Liver (tissue), 8 donors: ENCODE measurements at regions not wholly inside any gene's neighbourhood (a gene's known extent, or its start where the extent isn't known, plus 50 kb on each side); places are given as distances from the start of the nearest gene placed in this dataset.

Source experiments
- DNase-seq: peaks from one replicate; pipeline ENCODE4 v3.0.0-alpha.2; 2017; ENCODE audit warnings: low spot score
- H3K27ac ChIP-seq, 2 donors: one replicate each; pipeline ENCODE4 v1.7.0; 2013; ENCODE audit warnings: inconsistent platforms in 2 of 2, low read length in 2 of 2, control low read depth in 1 of 2, low read depth in 1 of 2, mild to moderate bottlenecking in 1 of 2
- H3K27me3 ChIP-seq, 4 donors: one replicate each; pipeline versions ENCODE4 v1.6.1 to v1.7.0; 2013; ENCODE audit warnings: low read length in 3 of 4, inconsistent platforms in 1 of 4, mild to moderate bottlenecking in 1 of 4, moderate library complexity in 1 of 4; ENCODE audit not compliant: control insufficient read depth in 4 of 4, insufficient read depth in 4 of 4
- H3K36me3 ChIP-seq, 4 donors: one replicate each; pipeline versions ENCODE4 v1.6.1 to v1.7.0; 2013; ENCODE audit warnings: low read length in 3 of 4, mild to moderate bottlenecking in 3 of 4, low read depth in 1 of 4, moderate library complexity in 1 of 4; ENCODE audit not compliant: control insufficient read depth in 4 of 4, insufficient read depth in 3 of 4
- H3K4me1 ChIP-seq, 4 donors: one replicate each; pipeline versions ENCODE4 v1.6.1 to v1.7.0; 2013; ENCODE audit warnings: low read length in 3 of 4, mild to moderate bottlenecking in 3 of 4, moderate library complexity in 1 of 4; ENCODE audit not compliant: control insufficient read depth in 4 of 4, insufficient read depth in 4 of 4
- H3K4me3 ChIP-seq, 3 donors: one replicate each; pipeline versions ENCODE4 v1.6.1 to v1.7.0; 2013; ENCODE audit warnings: low read length in 3 of 3, control low read depth in 1 of 3, low read depth in 1 of 3, mild to moderate bottlenecking in 1 of 3
- H3K9ac ChIP-seq, 2 donors: one replicate each; pipeline ENCODE4 v1.7.0; 2013; ENCODE audit warnings: low read length in 2 of 2, mild to moderate bottlenecking in 2 of 2, moderate library complexity in 2 of 2, control low read depth in 1 of 2, low read depth in 1 of 2
- H3K9me3 ChIP-seq, 4 donors: one replicate each; pipeline versions ENCODE4 v1.6.1 to v1.7.0; 2013; ENCODE audit warnings: low read length in 3 of 4; ENCODE audit not compliant: control insufficient read depth in 4 of 4
- ATF3 ChIP-seq: IDR thresholded peaks from 2 replicates; pipeline ENCODE4 v1.6.1; 2016; ENCODE audit warnings: antibody characterized with exemption
- CTCF ChIP-seq: fragments of 150-350 bp; IDR thresholded peaks from 2 replicates; pipeline ENCODE4 v1.5.1; 2017; ENCODE audit warnings: improper control_type of control experiment, low read depth, low read length; ENCODE audit not compliant: missing input control
- FOXA1 ChIP-seq: IDR thresholded peaks from 2 replicates; pipeline ENCODE4 v1.6.1; 2016; ENCODE audit warnings: antibody characterized with exemption
- FOXA2 ChIP-seq: IDR thresholded peaks from 2 replicates; pipeline ENCODE4 v1.6.1; 2016; ENCODE audit warnings: antibody characterized with exemption
- GABPA ChIP-seq, 2 donors: IDR thresholded peaks in 1 of 2; conservative IDR thresholded peaks in 1 of 2; 2 replicates each; pipeline ENCODE4 v1.6.1; 2016; ENCODE audit warnings: antibody characterized with exemption in 2 of 2, mild to moderate bottlenecking in 1 of 2, moderate library complexity in 1 of 2
- HNF4A ChIP-seq, 2 donors: conservative IDR thresholded peaks; 2 replicates each; pipeline ENCODE4 v1.6.1; 2016; ENCODE audit warnings: antibody characterized with exemption in 2 of 2, mild to moderate bottlenecking in 2 of 2
- HNF4G ChIP-seq: IDR thresholded peaks from 2 replicates; pipeline ENCODE4 v1.6.1; 2016; ENCODE audit warnings: antibody characterized with exemption
- JUND ChIP-seq, 2 donors: IDR thresholded peaks; 2 replicates each; pipeline ENCODE4 v1.6.1; 2016; ENCODE audit warnings: antibody characterized with exemption in 2 of 2
- MAX ChIP-seq: IDR thresholded peaks from 2 replicates; pipeline ENCODE4 v1.6.1; 2016; ENCODE audit warnings: antibody characterized with exemption
- NR2F2 ChIP-seq: IDR thresholded peaks from 2 replicates; pipeline ENCODE4 v1.6.1; 2016; ENCODE audit warnings: antibody characterized with exemption
- REST ChIP-seq: IDR thresholded peaks from 2 replicates; pipeline ENCODE4 v1.6.1; 2016; ENCODE audit warnings: antibody characterized with exemption, mild to moderate bottlenecking
- SP1 ChIP-seq: IDR thresholded peaks from 2 replicates; pipeline ENCODE4 v1.6.1; 2018; ENCODE audit warnings: antibody characterized with exemption, mild to moderate bottlenecking
- YY1 ChIP-seq: IDR thresholded peaks from 2 replicates; pipeline ENCODE4 v1.6.1; 2016; ENCODE audit warnings: antibody characterized with exemption, mild to moderate bottlenecking
- ZBTB33 ChIP-seq: IDR thresholded peaks from 2 replicates; pipeline ENCODE4 v1.6.1; 2016; ENCODE audit warnings: antibody characterized with exemption
- WGBS: extraction: QIAGEN DNeasy Blood & Tissue Kit; methylation state at CpG from one replicate; pipeline ENCODE4 v1.1.7; 2013; 5-methylcytosine and 5-hydroxymethylcytosine counted together
- donor health status: healthy.
- donor health status: healthy.
- donor health status: healthy.
- donor health status: healthy.
- donor health status: healthy.

- Histone ChIP-seq H3K27me3 (no peaks in the 10 kb centered on the region), H3K9ac (no peak overlapping the region), H3K4me3 (no peak overlapping the region), H3K27ac (no peak overlapping the region), H3K36me3 (no peaks in the 10 kb centered on the region), H3K4me1 (no peaks in the 10 kb centered on the region), H3K9me3 (no peaks in the 10 kb centered on the region)
- 57% methylated on average over 10 of the region's 10 CpGs for WGBS
- peak; percentile 12 for DNase-seq
- TF ChIP-seq GABPA (IDR thresholded peaks at IDR 0.05 in 1 of 2, conservative IDR thresholded peaks at IDR 0.05 in 1 of 2) (no peak), REST (no peak), SP1 (no peak), ZBTB33 (no peak), CTCF (no peak)
These were observed 598.0 kb downstream of the BRD1 start for GRCh38 chr22:49229483-49230193.

- TF ChIP-seq HNF4G (no peak), NR2F2 (no peak), CTCF (no peak), SP1 (no peak), REST (no peak), FOXA2 (no peak), MAX (no peak), ATF3 (no peak), FOXA1 (no peak), GABPA (IDR thresholded peaks at IDR 0.05 in 1 of 2, conservative IDR thresholded peaks at IDR 0.05 in 1 of 2) (no peak), HNF4A (conservative IDR thresholded peaks at IDR 0.05) (no peak), YY1 (no peak), JUND (IDR thresholded peaks at IDR 0.05) (no peak)
- H3K4me1 ChIP-seq: no peaks in the 10 kb centered on the region
- H3K4me3 ChIP-seq: no peak overlapping the region
- WGBS: 82% methylated on average over 6 of the region's 6 CpGs
- H3K27me3 ChIP-seq: peaks cover 0 to 5% (median 0%) of the 10 kb centered on the region in 4 donors
- H3K9me3 ChIP-seq: no peaks in the 10 kb centered on the region
- H3K27ac ChIP-seq: no peak overlapping the region
- no peak for DNase-seq
- H3K9ac ChIP-seq: no peak overlapping the region
- no peaks in the 10 kb centered on the region for H3K36me3 ChIP-seq
These were observed 599.1 kb downstream of the BRD1 start for GRCh38 chr22:49228431-49229037.
